PC-3 (cell line): ENCODE measurements at regions not wholly inside any gene's neighbourhood (a gene's known extent, or its start where the extent isn't known, plus 50 kb on each side); places are given as distances from the start of the nearest gene placed in this dataset.

Experiments
- ATAC-seq: fragments of 200-7000 bp; cut with Tn5 transposase; 2 replicates; pipeline ENCODE4 v1.9.1; 2020; ENCODE audit warnings: mild to moderate bottlenecking, moderate library complexity
- BruUV-seq: library from RNA; stranded (reverse); fragments of 400-500 nt; replicated peaks from 2 replicates; lab custom pipeline; 2021; lab: Mats Ljungman, UMichigan
- CTCF ChIA-PET: fragments of 300-600 bp; sonication (Branson Sonifier 250); formaldehyde crosslinking; loops from one replicate; lab custom pipeline; 2022; ENCODE audit warnings: antibody characterized with exemption; lab: Charles Lee
- POLR2A ChIA-PET: fragments of 300-600 bp; sonication (Branson Sonifier 250); formaldehyde crosslinking; loops from one replicate; lab custom pipeline; 2022; ENCODE audit warnings: antibody characterized with exemption; ENCODE audit not compliant: unreplicated experiment; lab: Charles Lee
- DNase-seq: peaks from one replicate; pipeline ENCODE4 v3.0.0-alpha.2; 2015
- H2AFZ ChIP-seq: fragments of 300-600 bp; sonication (generic); 2 replicates; pipeline ENCODE4 v1.6.0; 2016; ENCODE audit warnings: antibody characterized with exemption, low read length
- H3F3A ChIP-seq: fragments of 300-600 bp; sonication (generic); one replicate; pipeline ENCODE4 v1.6.0; 2017; ENCODE audit warnings: antibody characterized with exemption, low read length, control low read depth, mild to moderate bottlenecking; ENCODE audit not compliant: unreplicated experiment
- H3K27ac ChIP-seq: fragments of 300-600 bp; sonication (generic); 2 replicates; pipeline ENCODE4 v1.5.1; 2016; ENCODE audit warnings: mild to moderate bottlenecking, low read length
- H3K27me3 ChIP-seq: fragments of 300-600 bp; sonication (generic); 2 replicates; pipeline ENCODE4 v1.6.1; 2016; ENCODE audit warnings: low read length, mixed read lengths
- H3K36me3 ChIP-seq: fragments of 300-600 bp; sonication (generic); 2 replicates; pipeline ENCODE4 v1.6.1; 2016; ENCODE audit warnings: low read depth, mixed run types, low read length, mixed read lengths
- H3K4me1 ChIP-seq: fragments of 300-600 bp; sonication (generic); 2 replicates; pipeline ENCODE4 v1.5.1; 2016; ENCODE audit warnings: low read length; ENCODE audit not compliant: insufficient read depth
- H3K4me2 ChIP-seq: fragments of 300-600 bp; sonication (generic); 2 replicates; pipeline ENCODE4 v1.6.0; 2016; ENCODE audit warnings: low read length
- H3K4me3 ChIP-seq: fragments of 300-600 bp; sonication (generic); 2 replicates; pipeline ENCODE4 v1.5.1; 2016; ENCODE audit warnings: mild to moderate bottlenecking, low read length, mixed read lengths
- H3K79me2 ChIP-seq: fragments of 300-600 bp; sonication (generic); 2 replicates; pipeline ENCODE4 v1.6.1; 2017; ENCODE audit warnings: low read length, mixed read lengths
- H3K9ac ChIP-seq: fragments of 300-600 bp; sonication (generic); 2 replicates; pipeline ENCODE4 v1.6.0; 2016; ENCODE audit warnings: mild to moderate bottlenecking, low read length
- H3K9me2 ChIP-seq: fragments of 300-600 bp; sonication (generic); replicated peaks from 2 replicates; pipeline ENCODE4 v1.6.1; 2016; ENCODE audit warnings: mixed run types, low read length, mixed read lengths
- H3K9me3 ChIP-seq: fragments of 300-600 bp; sonication (generic); 2 replicates; pipeline ENCODE4 v1.6.1; 2016; ENCODE audit warnings: low read length, mixed read lengths
- H4K20me1 ChIP-seq: fragments of 300-600 bp; sonication (generic); 2 replicates; pipeline ENCODE4 v1.6.1; 2016; ENCODE audit warnings: low read length, mixed read lengths
- EZH2 ChIP-seq: fragments of 300-600 bp; sonication (generic); IDR thresholded peaks from one replicate; pipeline ENCODE4 v1.6.1; 2017; ENCODE audit warnings: antibody characterized with exemption, mild to moderate bottlenecking, low read length; ENCODE audit not compliant: unreplicated experiment
- EZH2phosphoT487 ChIP-seq: fragments of 300-600 bp; sonication (generic); IDR thresholded peaks from 2 replicates; pipeline ENCODE4 v1.6.1; 2018; ENCODE audit warnings: mild to moderate bottlenecking, antibody characterized with exemption, low read length, borderline replicate concordance
- intact Hi-C: fragments of 100-400 bp; cut with micrococcal nuclease; formaldehyde crosslinking; loops from 2 replicates; pipeline ENCODE4 v1.9.0; 2023
- TF ChIP-seq, protein P1 (sequence below): fragments of 300-600 bp; sonication (generic); conservative IDR thresholded peaks from 2 replicates; pipeline ENCODE4 v1.5.1; 2017; ENCODE audit warnings: antibody characterized with exemption, low read depth, mild to moderate bottlenecking, low read length

- no peaks in the 10 kb centered on the region for H3K9me2 ChIP-seq
- no peak overlapping the region for H3K4me2 ChIP-seq
- BruUV-seq: no TSS peak
- H3K79me2 ChIP-seq: no peaks in the 10 kb centered on the region
- H2AFZ ChIP-seq: no peak overlapping the region
- DNase-seq (no peak), ATAC-seq (no peak)
- no peak for TF ChIP-seq EZH2
- TF ChIP-seq, protein P1, sequence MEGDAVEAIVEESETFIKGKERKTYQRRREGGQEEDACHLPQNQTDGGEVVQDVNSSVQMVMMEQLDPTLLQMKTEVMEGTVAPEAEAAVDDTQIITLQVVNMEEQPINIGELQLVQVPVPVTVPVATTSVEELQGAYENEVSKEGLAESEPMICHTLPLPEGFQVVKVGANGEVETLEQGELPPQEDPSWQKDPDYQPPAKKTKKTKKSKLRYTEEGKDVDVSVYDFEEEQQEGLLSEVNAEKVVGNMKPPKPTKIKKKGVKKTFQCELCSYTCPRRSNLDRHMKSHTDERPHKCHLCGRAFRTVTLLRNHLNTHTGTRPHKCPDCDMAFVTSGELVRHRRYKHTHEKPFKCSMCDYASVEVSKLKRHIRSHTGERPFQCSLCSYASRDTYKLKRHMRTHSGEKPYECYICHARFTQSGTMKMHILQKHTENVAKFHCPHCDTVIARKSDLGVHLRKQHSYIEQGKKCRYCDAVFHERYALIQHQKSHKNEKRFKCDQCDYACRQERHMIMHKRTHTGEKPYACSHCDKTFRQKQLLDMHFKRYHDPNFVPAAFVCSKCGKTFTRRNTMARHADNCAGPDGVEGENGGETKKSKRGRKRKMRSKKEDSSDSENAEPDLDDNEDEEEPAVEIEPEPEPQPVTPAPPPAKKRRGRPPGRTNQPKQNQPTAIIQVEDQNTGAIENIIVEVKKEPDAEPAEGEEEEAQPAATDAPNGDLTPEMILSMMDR: no peak
- no peak for TF ChIP-seq EZH2phosphoT487
- H3K27me3 ChIP-seq: no peaks in the 10 kb centered on the region
- H3K9me3 ChIP-seq: 0 out of 2 replicates have a peak, but pooled peaks cover 6% of the 10 kb centered on the region
- POLR2A ChIA-PET: no interaction called here
- no peaks in the 10 kb centered on the region for H3K4me1 ChIP-seq
- no peaks in the 10 kb centered on the region for H3F3A ChIP-seq
- no peak overlapping the region for H3K9ac ChIP-seq
- H3K27ac ChIP-seq: no peak overlapping the region
- no peaks in the 10 kb centered on the region for H4K20me1 ChIP-seq
- CTCF ChIA-PET: no interaction called here
- H3K4me3 ChIP-seq: no peak overlapping the region
- no peaks in the 10 kb centered on the region for H3K36me3 ChIP-seq
- intact Hi-C loops: no loop called here
Measured at GRCh38 chr7:10657201-10657600, 316.5 kb upstream of the PHF14 start.

DNA sequence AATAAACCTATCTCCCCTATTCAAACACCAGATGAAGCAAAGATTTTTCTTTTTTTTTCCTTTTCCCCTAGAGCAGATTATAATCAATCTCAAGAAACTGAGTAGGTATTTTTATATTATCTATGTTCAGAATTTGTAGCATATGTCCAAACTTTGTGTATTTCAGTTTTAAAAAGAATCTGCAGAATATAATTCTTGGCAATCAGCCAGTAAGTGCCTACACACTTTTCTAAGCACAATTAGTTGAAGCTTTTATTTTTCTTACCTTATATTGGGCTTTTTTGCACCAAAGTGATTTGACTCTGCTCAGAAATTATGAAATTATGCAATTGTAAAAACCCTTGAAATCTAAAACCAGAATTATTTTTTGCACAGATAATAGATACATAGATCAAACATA lies 315.8 kb upstream of the PHF14 start:
- Histone ChIP-seq H3K9me3 (0 out of 2 replicates have a peak, but pooled peaks cover 6% of the 10 kb centered on the region), H3K27ac (no peak overlapping the region), H2AFZ (no peak overlapping the region), H3K4me2 (no peak overlapping the region), H3K9me2 (no peaks in the 10 kb centered on the region), H3K27me3 (no peaks in the 10 kb centered on the region), H3K9ac (no peak overlapping the region), H3K4me3 (no peak overlapping the region), H3K36me3 (no peaks in the 10 kb centered on the region), H4K20me1 (no peaks in the 10 kb centered on the region), H3F3A (no peaks in the 10 kb centered on the region), H3K79me2 (no peaks in the 10 kb centered on the region), H3K4me1 (no peaks in the 10 kb centered on the region)
- TF ChIP-seq, protein P1: no peak
- TF ChIP-seq EZH2: no peak
- TF ChIP-seq EZH2phosphoT487: no peak
- ATAC-seq (no peak), DNase-seq (no peak)
- POLR2A ChIA-PET: no interaction called here
- CTCF ChIA-PET: no interaction called here
- intact Hi-C loops: no loop called here
- no TSS peak for BruUV-seq

- Histone ChIP-seq H3K79me2 (no peaks in the 10 kb centered on the region), H3K27me3 (no peaks in the 10 kb centered on the region), H3K9me2 (no peaks in the 10 kb centered on the region), H4K20me1 (no peaks in the 10 kb centered on the region), H3K4me2 (no peak overlapping the region), H3K27ac (no peak overlapping the region), H3K4me1 (no peaks in the 10 kb centered on the region), H3K9ac (no peak overlapping the region), H3K36me3 (no peaks in the 10 kb centered on the region), H3K9me3 (0 out of 2 replicates have a peak, but pooled peaks cover 6% of the 10 kb centered on the region), H3F3A (no peaks in the 10 kb centered on the region), H3K4me3 (no peak overlapping the region), H2AFZ (no peak overlapping the region)
- DNase-seq: no peak
- no TSS peak for BruUV-seq
- CTCF ChIA-PET: no interaction called here
- ATAC-seq: no peak
- no peak for TF ChIP-seq EZH2
- TF ChIP-seq, protein P1: no peak
- no peak for TF ChIP-seq EZH2phosphoT487
- POLR2A ChIA-PET: no interaction called here
- intact Hi-C loops: no loop called here
Measured at GRCh38 chr7:10662491-10662890, 311.2 kb upstream of the PHF14 start.
